Lower leg skin (tissue), 3 donors: ENCODE measurements at regions not wholly inside any gene's neighbourhood (a gene's known extent, or its start where the extent isn't known, plus 50 kb on each side); places are given as distances from the start of the nearest gene placed in this dataset.

Experiments
- POLR2A ChIP-seq, 2 donors: fragments of 450-650 bp; IDR thresholded peaks; one replicate each; pipeline ENCODE4 v1.6.1; 2016 to 2017; ENCODE audit warnings: antibody characterized with exemption in 2 of 2, mild to moderate bottlenecking in 1 of 2, moderate library complexity in 1 of 2
- TF ChIP-seq, protein P1 (sequence below), 3 donors: fragments of 450-650 bp; IDR thresholded peaks; one replicate each; pipeline ENCODE4 v1.5.1; 2016; ENCODE audit warnings: antibody characterized with exemption in 3 of 3, mild to moderate bottlenecking in 3 of 3, moderate library complexity in 2 of 3

DNA sequence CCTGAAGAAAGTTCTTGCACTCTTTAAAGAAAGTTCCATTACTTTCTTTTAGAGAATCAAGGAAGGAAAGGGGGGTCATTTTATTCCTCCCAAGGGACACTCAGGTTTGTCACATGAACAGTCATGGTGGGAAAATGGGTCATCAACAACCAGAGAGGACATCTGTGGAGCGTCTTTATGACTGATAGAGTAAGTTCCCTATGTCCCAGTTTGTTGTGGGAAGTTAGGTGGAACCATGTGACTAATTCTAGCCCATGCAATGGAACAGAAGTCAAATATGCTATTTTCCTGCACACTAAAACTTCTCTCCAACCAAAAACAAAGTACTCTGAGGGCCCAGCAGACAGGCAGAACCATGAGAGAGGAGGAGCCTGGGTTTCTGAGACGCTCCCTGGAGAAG is 165.6 kb upstream of the SERTAD2 start:
- TF ChIP-seq POLR2A (IDR thresholded peaks at IDR 0.05), result no peak
- TF ChIP-seq, protein P1, sequence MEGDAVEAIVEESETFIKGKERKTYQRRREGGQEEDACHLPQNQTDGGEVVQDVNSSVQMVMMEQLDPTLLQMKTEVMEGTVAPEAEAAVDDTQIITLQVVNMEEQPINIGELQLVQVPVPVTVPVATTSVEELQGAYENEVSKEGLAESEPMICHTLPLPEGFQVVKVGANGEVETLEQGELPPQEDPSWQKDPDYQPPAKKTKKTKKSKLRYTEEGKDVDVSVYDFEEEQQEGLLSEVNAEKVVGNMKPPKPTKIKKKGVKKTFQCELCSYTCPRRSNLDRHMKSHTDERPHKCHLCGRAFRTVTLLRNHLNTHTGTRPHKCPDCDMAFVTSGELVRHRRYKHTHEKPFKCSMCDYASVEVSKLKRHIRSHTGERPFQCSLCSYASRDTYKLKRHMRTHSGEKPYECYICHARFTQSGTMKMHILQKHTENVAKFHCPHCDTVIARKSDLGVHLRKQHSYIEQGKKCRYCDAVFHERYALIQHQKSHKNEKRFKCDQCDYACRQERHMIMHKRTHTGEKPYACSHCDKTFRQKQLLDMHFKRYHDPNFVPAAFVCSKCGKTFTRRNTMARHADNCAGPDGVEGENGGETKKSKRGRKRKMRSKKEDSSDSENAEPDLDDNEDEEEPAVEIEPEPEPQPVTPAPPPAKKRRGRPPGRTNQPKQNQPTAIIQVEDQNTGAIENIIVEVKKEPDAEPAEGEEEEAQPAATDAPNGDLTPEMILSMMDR (IDR thresholded peaks at IDR 0.05), result no peak
